ENCODE measurements at regions not wholly inside any gene's neighbourhood (a gene's known extent, or its start where the extent isn't known, plus 50 kb on each side); places are given as distances from the start of the nearest gene placed in this dataset.

- H3K27me3 ChIP-seq (ENCODE audit: control insufficient read depth, insufficient read depth, low read length), result no peaks in the 10 kb centered on the region; the same call in 1 of the 2 replicates
- ChIA-PET POLR2A (no interaction called here), CTCF (no interaction called here)
- ATAC-seq (no peak), DNase-seq (ENCODE audit: low read depth, low spot score) (no peak)
- H3K4me1 ChIP-seq (ENCODE audit: control insufficient read depth, insufficient read depth, low read length), result no peaks in the 10 kb centered on the region
- in situ Hi-C loops (cut with HindIII; ENCODE audit: low pct_unique_long_range_greater_than_20kb, low sequenced_read_pairs) (no loop called here), intact Hi-C loops (cut with micrococcal nuclease; ENCODE audit: unreplicated experiment) (no loop called here)
- no peaks in the 10 kb centered on the region for H3K9me3 ChIP-seq (ENCODE audit: control insufficient read depth, insufficient read depth, low read depth, low read length)
- no peak overlapping the region for H3K27ac ChIP-seq (ENCODE audit: low read length)
- no peak overlapping the region for H3K4me3 ChIP-seq (ENCODE audit: low read depth in 2 of 2, low read length in 2 of 2)
- no peaks in the 10 kb centered on the region for H3K36me3 ChIP-seq (ENCODE audit: control insufficient read depth, insufficient read depth, low read length)
- BruUV-seq (replicated peaks), result no TSS peak
- TF ChIP-seq REST (IDR thresholded peaks at IDR 0.05; ENCODE audit: insufficient read depth in 1 of 2, low read depth in 2 of 2, low read length in 1 of 2) (no peak), SIN3A (IDR thresholded peaks at IDR 0.05; ENCODE audit: borderline replicate concordance, insufficient read depth, low read depth, low read length) (no peak), TCF7L2 (IDR thresholded peaks at IDR 0.05; ENCODE audit: low read depth, low read length) (no peak), CTCF (IDR thresholded peaks at IDR 0.05) (no peak), POLR2AphosphoS5 (IDR thresholded peaks at IDR 0.05; ENCODE audit: low read depth, low read length) (no peak)
Measured at GRCh38 chr22:49450498-49450897, 377.2 kb downstream of the BRD1 start.

GRCh38 chr22:49449811-49450446 lies 377.7 kb downstream of the BRD1 start:
- no peaks in the 10 kb centered on the region; the same call in 1 of the 2 replicates for H3K27me3 ChIP-seq (ENCODE audit: control insufficient read depth, insufficient read depth, low read length)
- TF ChIP-seq POLR2AphosphoS5 (IDR thresholded peaks at IDR 0.05; ENCODE audit: low read depth, low read length) (no peak), SIN3A (IDR thresholded peaks at IDR 0.05; ENCODE audit: borderline replicate concordance, insufficient read depth, low read depth, low read length) (no peak), CTCF (IDR thresholded peaks at IDR 0.05) (no peak), REST (IDR thresholded peaks at IDR 0.05; ENCODE audit: insufficient read depth in 1 of 2, low read depth in 2 of 2, low read length in 1 of 2) (no peak), TCF7L2 (IDR thresholded peaks at IDR 0.05; ENCODE audit: low read depth, low read length) (no peak)
- no peak overlapping the region for H3K27ac ChIP-seq (ENCODE audit: low read length)
- no peaks in the 10 kb centered on the region for H3K36me3 ChIP-seq (ENCODE audit: control insufficient read depth, insufficient read depth, low read length)
- H3K9me3 ChIP-seq (ENCODE audit: control insufficient read depth, insufficient read depth, low read depth, low read length), result no peaks in the 10 kb centered on the region
- ChIA-PET POLR2A (no interaction called here), CTCF (no interaction called here)
- no peak overlapping the region for H3K4me3 ChIP-seq (ENCODE audit: low read depth in 2 of 2, low read length in 2 of 2)
- no TSS peak for BruUV-seq (replicated peaks)
- in situ Hi-C loops (cut with HindIII; ENCODE audit: low pct_unique_long_range_greater_than_20kb, low sequenced_read_pairs) (no loop called here), intact Hi-C loops (cut with micrococcal nuclease; ENCODE audit: unreplicated experiment) (no loop called here)
- DNase-seq (ENCODE audit: low read depth, low spot score) (no peak), ATAC-seq (no peak)
- no peaks in the 10 kb centered on the region for H3K4me1 ChIP-seq (ENCODE audit: control insufficient read depth, insufficient read depth, low read length)

All from Panc1 (cell line).